ENCODE measurements at regions not wholly inside any gene's neighbourhood (a gene's known extent, or its start where the extent isn't known, plus 50 kb on each side); places are given as distances from the start of the nearest gene placed in this dataset.
"Not testable (repeated sequence)": the region's sequence is repeated elsewhere in the genome, so short reads cannot be mapped to it uniquely, and the experiment has no call there.

- H3K4me3 ChIP-seq; H3K27ac ChIP-seq; DNase-seq; H3K4me1 ChIP-seq; intact Hi-C loops (cut with DNase I; ENCODE audit: low total_unique reads); H3K9me3 ChIP-seq; H3K36me3 ChIP-seq (ENCODE audit: low read depth, missing control alignments); H3K27me3 ChIP-seq: not testable (repeated sequence)
- 68% methylated on average over 4 of the region's 6 CpGs; no CpG with 5 or more reads in 1 of the 2 donors for WGBS, 2 donors
Measured at GRCh38 chr1:146438543-146438942, 209.7 kb upstream of the NOTCH2NLA start.

GRCh38 chr1:146416642-146417041 lies 187.8 kb upstream of the NOTCH2NLA start:
- 75 to 95% methylated on average over 1 of the region's 1 CpG for WGBS, 2 donors
- H3K27me3 ChIP-seq = not testable (repeated sequence)

GRCh38 chr1:146415017-146415416 lies 186.2 kb upstream of the NOTCH2NLA start:
- H3K9me3 ChIP-seq; H3K4me3 ChIP-seq; H3K36me3 ChIP-seq (ENCODE audit: low read depth, missing control alignments); H3K4me1 ChIP-seq; H3K27ac ChIP-seq; DNase-seq; intact Hi-C loops (cut with DNase I; ENCODE audit: low total_unique reads); H3K27me3 ChIP-seq: not testable (repeated sequence)
- WGBS, 2 donors = 92 to 93% methylated on average over 3 to 5 of the region's 7 CpGs

More at GRCh38 chr1:146416642-146417041, 187.8 kb upstream of the NOTCH2NLA start:
- H3K4me1 ChIP-seq; H3K4me3 ChIP-seq; H3K36me3 ChIP-seq (ENCODE audit: low read depth, missing control alignments); intact Hi-C loops (cut with DNase I; ENCODE audit: low total_unique reads); H3K27ac ChIP-seq; DNase-seq; H3K9me3 ChIP-seq: not testable (repeated sequence)

- intact Hi-C loops (cut with DNase I; ENCODE audit: low total_unique reads); DNase-seq; H3K4me3 ChIP-seq; H3K4me1 ChIP-seq; H3K27me3 ChIP-seq; H3K9me3 ChIP-seq; H3K36me3 ChIP-seq (ENCODE audit: low read depth, missing control alignments); H3K27ac ChIP-seq: not testable (repeated sequence)
- WGBS, 2 donors = no CpG with 5 or more reads among the region's 6 CpGs
Measured at GRCh38 chr1:146413911-146414310, 185.1 kb upstream of the NOTCH2NLA start.

GRCh38 chr1:146411923-146412322 lies 183.1 kb upstream of the NOTCH2NLA start:
- intact Hi-C loops (cut with DNase I; ENCODE audit: low total_unique reads); H3K4me3 ChIP-seq; H3K36me3 ChIP-seq (ENCODE audit: low read depth, missing control alignments); DNase-seq; H3K9me3 ChIP-seq; H3K27me3 ChIP-seq; H3K4me1 ChIP-seq; H3K27ac ChIP-seq: not testable (repeated sequence)
- WGBS, 2 donors = no CpG with 5 or more reads among the region's 3 CpGs

GRCh38 chr1:146409817-146410441 lies 181.1 kb upstream of the NOTCH2NLA start:
- H3K27ac ChIP-seq = peak overlapping the region in 1 of 2 donors; percentile 54
- H3K4me1 ChIP-seq; intact Hi-C loops (cut with DNase I; ENCODE audit: low total_unique reads); H3K36me3 ChIP-seq (ENCODE audit: low read depth, missing control alignments); H3K27me3 ChIP-seq; H3K9me3 ChIP-seq: not testable (repeated sequence)
- 15 to 19% methylated on average over 21 to 26 of the region's 26 CpGs for WGBS, 2 donors
- peak; percentile 50 for DNase-seq
- peak overlapping the region in 1 of 2 donors; percentile 5 for H3K4me3 ChIP-seq

GRCh38 chr1:146409116-146409801 lies 180.4 kb upstream of the NOTCH2NLA start:
- WGBS, 2 donors = 0 to 9% methylated on average over 1 to 8 of the region's 24 CpGs
- not testable (repeated sequence) for H3K27ac ChIP-seq

GRCh38 chr1:146401281-146401825 lies 172.5 kb upstream of the NOTCH2NLA start:
- H3K27me3 ChIP-seq; H3K4me1 ChIP-seq; H3K4me3 ChIP-seq; H3K36me3 ChIP-seq (ENCODE audit: low read depth, missing control alignments); H3K9me3 ChIP-seq; intact Hi-C loops (cut with DNase I; ENCODE audit: low total_unique reads); H3K27ac ChIP-seq: not testable (repeated sequence)
- DNase-seq = peak; percentile 21
- 33 to 34% methylated on average over 5 of the region's 7 CpGs for WGBS, 2 donors
- peak in 2 of 3 experiments; percentile 37 to 43 for TF ChIP-seq CTCF (IDR thresholded peaks at IDR 0.05)

More at GRCh38 chr1:146409116-146409801, 180.4 kb upstream of the NOTCH2NLA start:
- H3K9me3 ChIP-seq; H3K27me3 ChIP-seq; H3K4me1 ChIP-seq; H3K36me3 ChIP-seq (ENCODE audit: low read depth, missing control alignments); intact Hi-C loops (cut with DNase I; ENCODE audit: low total_unique reads): not testable (repeated sequence)
- H3K4me3 ChIP-seq = peak overlapping the region in 1 of 2 donors; percentile 5
- DNase-seq = peak; percentile 55

GRCh38 chr1:146400173-146401121 lies 171.6 kb upstream of the NOTCH2NLA start:
- H3K36me3 ChIP-seq (ENCODE audit: low read depth, missing control alignments); H3K4me3 ChIP-seq; DNase-seq; H3K27ac ChIP-seq; H3K9me3 ChIP-seq; H3K4me1 ChIP-seq; intact Hi-C loops (cut with DNase I; ENCODE audit: low total_unique reads); H3K27me3 ChIP-seq: not testable (repeated sequence)
- 68 to 80% methylated on average over 8 of the region's 8 CpGs for WGBS, 2 donors

- H3K4me1 ChIP-seq; H3K4me3 ChIP-seq; H3K9me3 ChIP-seq; intact Hi-C loops (cut with DNase I; ENCODE audit: low total_unique reads); H3K27ac ChIP-seq; H3K36me3 ChIP-seq (ENCODE audit: low read depth, missing control alignments); H3K27me3 ChIP-seq; DNase-seq: not testable (repeated sequence)
- WGBS, 2 donors = 97 to 100% methylated on average over 2 of the region's 2 CpGs
Measured at GRCh38 chr1:146399225-146399624, 170.4 kb upstream of the NOTCH2NLA start.

Measured in testis (tissue), 2 donors.